GM23338 (cell line): ENCODE measurements at regions not wholly inside any gene's neighbourhood (a gene's known extent, or its start where the extent isn't known, plus 50 kb on each side); places are given as distances from the start of the nearest gene placed in this dataset.

Experiments
- ATAC-seq: fragments of 200-7000 bp; cut with Tn5 transposase; 3 replicates; pipeline ENCODE4 v1.9.1; 2020
- DNase-seq: peaks from one replicate; pipeline ENCODE4 v3.0.0-alpha.2; 2015; ENCODE audit warnings: low spot score
- H2AFZ ChIP-seq: fragments of 200-600 bp; sonication (generic); 2 replicates; pipeline ENCODE4 v1.8.0; 2016; ENCODE audit warnings: antibody characterized with exemption, mild to moderate bottlenecking, moderate library complexity
- H3F3A ChIP-seq: fragments of 200-600 bp; sonication (generic); replicated peaks from 2 replicates; pipeline ENCODE4 v1.8.0; 2017; ENCODE audit warnings: antibody characterized with exemption, mixed run types, low read depth
- H3K27ac ChIP-seq: fragments of 200-600 bp; sonication (generic); 2 replicates; pipeline ENCODE4 v1.6.1; 2016; ENCODE audit warnings: low read depth
- H3K27me3 ChIP-seq: fragments of 200-600 bp; sonication (generic); 2 replicates; pipeline ENCODE4 v1.8.0; 2016; ENCODE audit warnings: mild to moderate bottlenecking, mixed run types, moderate library complexity; ENCODE audit not compliant: insufficient read depth
- H3K36me3 ChIP-seq: fragments of 200-600 bp; sonication (generic); 2 replicates; pipeline ENCODE4 v1.8.0; 2016; ENCODE audit warnings: mild to moderate bottlenecking; ENCODE audit not compliant: insufficient read depth
- H3K4me1 ChIP-seq: fragments of 200-600 bp; sonication (generic); 2 replicates; pipeline ENCODE4 v1.8.0; 2016; ENCODE audit warnings: mild to moderate bottlenecking, moderate library complexity; ENCODE audit not compliant: insufficient read depth
- H3K4me2 ChIP-seq: fragments of 200-600 bp; sonication (generic); 2 replicates; pipeline ENCODE4 v1.7.1; 2017; ENCODE audit warnings: mixed run types
- H3K4me3 ChIP-seq: fragments of 200-600 bp; sonication (generic); 2 replicates; pipeline ENCODE4 v1.6.1; 2016; ENCODE audit warnings: mixed run types
- H3K79me2 ChIP-seq: fragments of 200-600 bp; sonication (generic); replicated peaks from 2 replicates; pipeline ENCODE4 v1.8.0; 2017; ENCODE audit warnings: mild to moderate bottlenecking; ENCODE audit not compliant: insufficient read depth
- H3K9me2 ChIP-seq: fragments of 200-600 bp; sonication (generic); 2 replicates; pipeline ENCODE4 v1.8.0; 2017; ENCODE audit not compliant: insufficient read depth
- H4K20me1 ChIP-seq: fragments of 200-600 bp; sonication (generic); replicated peaks from 2 replicates; pipeline ENCODE4 v1.8.0; 2017; ENCODE audit warnings: mild to moderate bottlenecking; ENCODE audit not compliant: insufficient read depth
- H3K27ac Mint-ChIP-seq: 2 replicates; pipeline ENCODE4 v1.8.0; 2020; ENCODE audit warnings: inconsistent platforms, mild to moderate bottlenecking, moderate library complexity, mixed read lengths
- H3K27me3 Mint-ChIP-seq: 3 replicates; pipeline ENCODE4 v1.8.0; 2022; ENCODE audit warnings: low read depth, mild to moderate bottlenecking, moderate library complexity, mixed read lengths, inconsistent platforms; ENCODE audit not compliant: insufficient read depth, poor library complexity
- H3K36me3 Mint-ChIP-seq: 3 replicates; pipeline ENCODE4 v1.8.0; 2021; ENCODE audit warnings: low read depth, mild to moderate bottlenecking, inconsistent platforms, moderate library complexity, mixed read lengths
- H3K4me1 Mint-ChIP-seq: 3 replicates; pipeline ENCODE4 v1.8.0; 2020; ENCODE audit warnings: mild to moderate bottlenecking, inconsistent platforms, mixed read lengths
- H3K4me3 Mint-ChIP-seq: 3 replicates; pipeline ENCODE4 v1.8.0; 2021; ENCODE audit warnings: moderate library complexity, mild to moderate bottlenecking, inconsistent platforms, mixed read lengths
- H3K9me3 Mint-ChIP-seq: 3 replicates; pipeline ENCODE4 v1.8.0; 2020; ENCODE audit warnings: moderate library complexity, mild to moderate bottlenecking, inconsistent platforms, mixed read lengths
- CTCF ChIP-seq, 2 experiments: fragments of 200-600 bp in 1 of 2; sonication (generic) in 1 of 2; conservative IDR thresholded peaks; 2 replicates each; pipeline versions ENCODE4 v1.5.1 to v1.6.1; 2016 to 2017; ENCODE audit warnings: antibody characterized with exemption in 2 of 2, low read depth in 2 of 2, mild to moderate bottlenecking in 2 of 2, moderate library complexity in 1 of 2
- ETS1 ChIP-seq: IDR thresholded peaks from 2 replicates; pipeline ENCODE4 v1.6.1; 2016; ENCODE audit warnings: antibody characterized with exemption
- EZH2 ChIP-seq: fragments of 200-600 bp; sonication (generic); IDR thresholded peaks from one replicate; pipeline ENCODE4 v1.8.0; 2017; ENCODE audit warnings: antibody characterized with exemption, mild to moderate bottlenecking, low read depth; ENCODE audit not compliant: unreplicated experiment
- JUNB ChIP-seq: IDR thresholded peaks from one replicate; pipeline ENCODE4 v1.6.1; 2016; ENCODE audit warnings: antibody characterized with exemption; ENCODE audit not compliant: unreplicated experiment
- NANOG ChIP-seq: IDR thresholded peaks from 2 replicates; pipeline ENCODE4 v1.6.1; 2016; ENCODE audit warnings: antibody characterized with exemption, borderline replicate concordance
- POLR2AphosphoS5 ChIP-seq: IDR thresholded peaks from 2 replicates; pipeline ENCODE4 v1.6.1; 2016; ENCODE audit warnings: antibody characterized with exemption, low read depth
- REST ChIP-seq: IDR thresholded peaks from one replicate; pipeline ENCODE4 v1.6.1; 2018; ENCODE audit warnings: antibody characterized with exemption; ENCODE audit not compliant: unreplicated experiment
- STAT1 ChIP-seq: IDR thresholded peaks from one replicate; pipeline ENCODE4 v1.6.1; 2016; ENCODE audit warnings: antibody characterized with exemption; ENCODE audit not compliant: unreplicated experiment
- ZNF114 ChIP-seq: fragments of 250-450 bp; sonication (Bioruptor Pico); IDR thresholded peaks from 2 replicates; pipeline ENCODE4 v1.5.0; 2020; ENCODE audit warnings: mild to moderate bottlenecking, moderate library complexity
- ZNF331 ChIP-seq: fragments of 250-450 bp; sonication (Bioruptor Pico); IDR thresholded peaks from 2 replicates; pipeline ENCODE4 v1.5.0; 2020; ENCODE audit warnings: low read depth, mild to moderate bottlenecking, moderate library complexity
- ZNF462 ChIP-seq: fragments of 250-450 bp; sonication (Bioruptor Pico); IDR thresholded peaks from 2 replicates; pipeline ENCODE4 v1.5.0; 2020; ENCODE audit warnings: mild to moderate bottlenecking, moderate library complexity

GRCh38 chr4:130955520-130955919 lies 1859.6 kb downstream of the C4orf33 start:
- Mint-ChIP-seq H3K36me3 (peaks cover 15% of the 10 kb centered on the region), H3K27me3 (peaks cover 4% of the 10 kb centered on the region), H3K4me3 (no peak overlapping the region), H3K4me1 (0 out of 3 replicates have a peak, but pooled peaks cover 2% of the 10 kb centered on the region), H3K9me3 (peaks cover 11% of the 10 kb centered on the region), H3K27ac (no peak overlapping the region)
- no peaks in the 10 kb centered on the region for H3F3A ChIP-seq
- no peak overlapping the region for H3K27ac ChIP-seq
- TF ChIP-seq CTCF (conservative IDR thresholded peaks at IDR 0.05; ENCODE audit: low read depth in 2 of 2) = no peak
- no peak for TF ChIP-seq JUNB
- no peak for TF ChIP-seq ZNF114 (CRISPR knock-in tag)
- TF ChIP-seq ETS1 = no peak
- no peak for TF ChIP-seq ZNF331 (CRISPR knock-in tag)
- TF ChIP-seq EZH2 = no peak
- TF ChIP-seq STAT1 = no peak
- TF ChIP-seq NANOG = no peak
- no peak for TF ChIP-seq REST
- no peak for TF ChIP-seq ZNF462 (CRISPR knock-in tag)
- TF ChIP-seq POLR2AphosphoS5 = no peak
- no peaks in the 10 kb centered on the region for H3K27me3 ChIP-seq
- no peak overlapping the region for H2AFZ ChIP-seq
- no peaks in the 10 kb centered on the region for H3K4me1 ChIP-seq
- no peaks in the 10 kb centered on the region for H3K9me2 ChIP-seq
- no peaks in the 10 kb centered on the region for H3K79me2 ChIP-seq
- H4K20me1 ChIP-seq = no peaks in the 10 kb centered on the region
- DNase-seq = no peak
- H3K4me3 ChIP-seq = no peak overlapping the region
- H3K4me2 ChIP-seq = no peak overlapping the region
- no peak for ATAC-seq
- no peaks in the 10 kb centered on the region for H3K36me3 ChIP-seq
